KMS-11 (cell line): ENCODE measurements at regions not wholly inside any gene's neighbourhood (a gene's known extent, or its start where the extent isn't known, plus 50 kb on each side); places are given as distances from the start of the nearest gene placed in this dataset.

Experiments
- H2AFZ ChIP-seq: fragments of 200-600 bp; sonication (generic); 2 replicates; pipeline ENCODE4 v1.6.1; 2016; ENCODE audit warnings: antibody characterized with exemption, mixed run types, low read depth
- H3K27ac ChIP-seq: fragments of 200-600 bp; sonication (generic); 2 replicates; pipeline ENCODE4 v1.6.1; 2016; ENCODE audit warnings: mild to moderate bottlenecking, mixed run types
- H3K27me3 ChIP-seq: fragments of 200-600 bp; sonication (generic); 2 replicates; pipeline ENCODE4 v1.6.1; 2017; ENCODE audit warnings: mild to moderate bottlenecking, low read depth, mixed run types, moderate library complexity; ENCODE audit not compliant: insufficient read depth
- H3K36me3 ChIP-seq: fragments of 200-600 bp; sonication (generic); 2 replicates; pipeline ENCODE4 v1.6.1; 2017; ENCODE audit warnings: mild to moderate bottlenecking, mixed run types; ENCODE audit not compliant: insufficient read depth
- H3K4me1 ChIP-seq: fragments of 200-600 bp; sonication (generic); 2 replicates; pipeline ENCODE4 v1.6.1; 2016; ENCODE audit warnings: mild to moderate bottlenecking, low read depth, mixed run types; ENCODE audit not compliant: poor library complexity, severe bottlenecking
- H3K4me2 ChIP-seq: fragments of 200-600 bp; sonication (generic); 2 replicates; pipeline ENCODE4 v1.7.0; 2016; ENCODE audit warnings: mild to moderate bottlenecking, mixed run types
- H3K4me3 ChIP-seq: fragments of 200-600 bp; sonication (generic); IDR thresholded peaks from 2 replicates; pipeline ENCODE4 v1.6.1; 2017; ENCODE audit warnings: low read depth, low read length, mixed read lengths; ENCODE audit not compliant: insufficient read depth
- H3K79me2 ChIP-seq: fragments of 200-600 bp; sonication (generic); 2 replicates; pipeline ENCODE4 v1.6.1; 2016; ENCODE audit warnings: low read depth, mixed run types; ENCODE audit not compliant: insufficient read depth
- H3K9ac ChIP-seq: fragments of 200-600 bp; sonication (generic); 2 replicates; pipeline ENCODE4 v1.6.1; 2016; ENCODE audit warnings: mild to moderate bottlenecking, mixed run types
- H4K20me1 ChIP-seq: fragments of 200-600 bp; sonication (generic); 2 replicates; pipeline ENCODE4 v1.6.1; 2016; ENCODE audit warnings: mild to moderate bottlenecking, mixed run types; ENCODE audit not compliant: insufficient read depth
- TF ChIP-seq, protein P1 (sequence below): fragments of 200-600 bp; sonication (generic); conservative IDR thresholded peaks from 2 replicates; pipeline ENCODE4 v1.6.1; 2017; ENCODE audit warnings: low read depth, mild to moderate bottlenecking, antibody characterized with exemption, low read length, moderate library complexity, mixed read lengths

DNA sequence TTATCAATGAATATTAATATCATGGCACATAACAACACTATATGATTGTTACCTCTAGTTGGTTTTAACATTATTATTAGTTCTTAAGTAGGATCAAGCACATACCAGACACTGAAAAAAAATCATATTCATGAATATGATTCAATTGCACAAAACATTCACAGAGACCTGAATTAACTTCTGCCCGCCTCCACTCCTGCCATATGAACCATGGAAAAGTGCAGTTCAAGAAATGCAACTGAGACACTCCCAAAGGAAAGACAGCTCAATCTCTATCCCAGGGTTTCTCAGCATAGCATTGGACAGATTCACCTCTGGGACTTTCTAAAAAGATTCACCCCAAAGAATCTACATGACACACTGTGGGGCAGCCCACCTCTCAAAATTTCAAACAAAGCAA is 103.5 kb upstream of the KCNIP4 start:
- no peak overlapping the region for H3K27ac ChIP-seq
- TF ChIP-seq, protein P1, sequence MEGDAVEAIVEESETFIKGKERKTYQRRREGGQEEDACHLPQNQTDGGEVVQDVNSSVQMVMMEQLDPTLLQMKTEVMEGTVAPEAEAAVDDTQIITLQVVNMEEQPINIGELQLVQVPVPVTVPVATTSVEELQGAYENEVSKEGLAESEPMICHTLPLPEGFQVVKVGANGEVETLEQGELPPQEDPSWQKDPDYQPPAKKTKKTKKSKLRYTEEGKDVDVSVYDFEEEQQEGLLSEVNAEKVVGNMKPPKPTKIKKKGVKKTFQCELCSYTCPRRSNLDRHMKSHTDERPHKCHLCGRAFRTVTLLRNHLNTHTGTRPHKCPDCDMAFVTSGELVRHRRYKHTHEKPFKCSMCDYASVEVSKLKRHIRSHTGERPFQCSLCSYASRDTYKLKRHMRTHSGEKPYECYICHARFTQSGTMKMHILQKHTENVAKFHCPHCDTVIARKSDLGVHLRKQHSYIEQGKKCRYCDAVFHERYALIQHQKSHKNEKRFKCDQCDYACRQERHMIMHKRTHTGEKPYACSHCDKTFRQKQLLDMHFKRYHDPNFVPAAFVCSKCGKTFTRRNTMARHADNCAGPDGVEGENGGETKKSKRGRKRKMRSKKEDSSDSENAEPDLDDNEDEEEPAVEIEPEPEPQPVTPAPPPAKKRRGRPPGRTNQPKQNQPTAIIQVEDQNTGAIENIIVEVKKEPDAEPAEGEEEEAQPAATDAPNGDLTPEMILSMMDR = no peak
- no peak overlapping the region for H3K4me2 ChIP-seq

DNA sequence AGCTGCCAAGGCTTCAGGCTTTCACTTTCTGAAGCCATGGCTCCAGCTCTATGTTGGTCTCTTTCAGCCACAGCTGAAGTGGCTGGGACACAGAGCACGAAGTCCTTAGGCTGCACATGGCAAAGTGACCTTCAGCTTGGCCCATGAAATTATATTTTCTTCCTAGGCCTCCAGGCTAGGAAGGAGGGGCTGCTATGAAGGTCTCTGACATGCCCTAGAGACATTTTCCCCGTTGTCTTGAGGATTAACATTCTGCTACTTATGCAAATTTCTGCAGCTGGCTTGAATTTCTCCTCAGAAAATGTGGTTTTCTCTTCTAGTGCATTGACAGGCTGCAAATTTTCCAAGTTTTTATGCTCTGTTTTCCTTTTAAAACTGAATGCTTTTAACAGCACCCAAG is 99.8 kb upstream of the KCNIP4 start:
- Histone ChIP-seq H3K27me3 (no peaks in the 10 kb centered on the region), H3K36me3 (no peaks in the 10 kb centered on the region), H3K4me2 (no peak overlapping the region), H3K27ac (no peak overlapping the region), H3K79me2 (no peaks in the 10 kb centered on the region), H3K4me1 (no peaks in the 10 kb centered on the region), H2AFZ (no peak overlapping the region), H4K20me1 (no peaks in the 10 kb centered on the region), H3K9ac (no peak overlapping the region), H3K4me3 (no peak overlapping the region)
- TF ChIP-seq, protein P1 = no peak

More for the DNA sequence above, 103.5 kb upstream of the KCNIP4 start:
- Histone ChIP-seq H2AFZ (no peak overlapping the region), H4K20me1 (no peaks in the 10 kb centered on the region), H3K27me3 (no peaks in the 10 kb centered on the region), H3K79me2 (no peaks in the 10 kb centered on the region), H3K9ac (no peak overlapping the region), H3K4me1 (no peaks in the 10 kb centered on the region), H3K36me3 (no peaks in the 10 kb centered on the region), H3K4me3 (no peak overlapping the region)

DNA sequence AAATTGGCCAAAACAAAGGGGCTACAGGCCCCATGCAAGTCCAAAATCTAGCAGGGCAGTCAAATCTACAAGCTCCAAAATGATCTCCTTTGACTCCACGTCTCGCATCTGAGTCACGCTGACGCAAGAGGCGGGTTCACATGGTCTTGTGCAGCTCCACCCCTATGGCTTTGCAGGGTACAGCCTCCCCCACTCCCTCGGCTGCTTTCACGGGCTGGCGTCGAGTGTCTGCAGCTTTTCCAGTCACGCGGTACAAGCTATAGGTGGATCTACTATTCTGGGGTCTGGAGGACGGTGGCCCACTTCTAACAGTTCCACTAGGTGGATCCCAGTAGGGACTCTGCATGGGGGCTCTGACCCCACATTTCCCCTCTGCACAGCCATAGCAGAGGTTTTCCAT is 99.2 kb upstream of the KCNIP4 start:
- no peak overlapping the region for H2AFZ ChIP-seq
- H3K4me3 ChIP-seq = no peak overlapping the region
- H3K36me3 ChIP-seq = no peaks in the 10 kb centered on the region
- H3K27ac ChIP-seq = no peak overlapping the region
- H3K27me3 ChIP-seq = no peaks in the 10 kb centered on the region
- H3K9ac ChIP-seq = no peak overlapping the region
- no peaks in the 10 kb centered on the region for H4K20me1 ChIP-seq
- no peaks in the 10 kb centered on the region for H3K79me2 ChIP-seq
- H3K4me2 ChIP-seq = no peak overlapping the region
- TF ChIP-seq, protein P1 = no peak
- H3K4me1 ChIP-seq = no peaks in the 10 kb centered on the region

DNA sequence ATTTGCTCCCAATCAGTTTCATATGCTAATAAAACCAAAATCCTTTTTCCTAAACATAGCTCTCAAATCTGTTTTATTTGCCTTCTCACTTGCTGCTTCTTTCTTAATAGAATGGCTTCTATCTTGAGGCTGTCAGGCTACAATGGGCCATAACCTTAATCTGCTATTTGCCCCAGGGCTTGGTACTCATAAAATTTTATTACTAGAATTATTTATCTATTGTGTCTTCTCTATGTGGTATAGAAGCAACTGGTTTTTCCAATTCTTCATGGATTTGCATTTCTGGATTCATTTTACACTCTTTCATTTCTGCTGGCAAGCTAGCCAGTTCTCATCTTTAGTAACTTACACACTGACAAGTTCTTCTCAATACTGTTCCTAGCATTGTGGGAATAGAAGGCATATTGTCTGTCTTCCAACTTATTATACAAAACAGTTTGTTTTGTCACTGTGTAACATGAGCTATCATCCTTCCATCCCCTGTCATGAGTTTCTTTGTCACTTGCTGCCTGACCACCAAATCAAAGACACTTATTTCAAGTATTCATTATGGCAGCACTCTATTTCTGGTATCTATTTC is 96.6 kb upstream of the KCNIP4 start:
- Histone ChIP-seq H3K79me2 (no peaks in the 10 kb centered on the region), H3K4me2 (no peak overlapping the region), H3K4me3 (no peak overlapping the region), H3K36me3 (no peaks in the 10 kb centered on the region), H4K20me1 (no peaks in the 10 kb centered on the region), H3K27ac (no peak overlapping the region), H3K4me1 (no peaks in the 10 kb centered on the region), H3K9ac (no peak overlapping the region), H3K27me3 (no peaks in the 10 kb centered on the region), H2AFZ (no peak overlapping the region)
- TF ChIP-seq, protein P1 = no peak
